CD4-positive, alpha-beta T cell treated with Interleukin-6 for 4 hours (primary cell): ENCODE measurements at regions not wholly inside any gene's neighbourhood (a gene's known extent, or its start where the extent isn't known, plus 50 kb on each side); places are given as distances from the start of the nearest gene placed in this dataset.

Source experiments
- DNase-seq: peaks from one replicate; pipeline ENCODE4 v3.0.0-alpha.2; 2020; ENCODE audit warnings: mixed read lengths

- no peak for DNase-seq
Observed at GRCh38 chr21:28447462-28447861, 545.2 kb downstream of the LTN1 start.

GRCh38 chr21:28445141-28445830 lies 547.4 kb downstream of the LTN1 start:
- DNase-seq = no peak

- DNase-seq = no peak
Observed at GRCh38 chr21:28444557-28444956, 548.1 kb downstream of the LTN1 start.

- no peak for DNase-seq
Observed at GRCh38 chr21:28444111-28444510, 548.6 kb downstream of the LTN1 start.

- DNase-seq = no peak
Observed at GRCh38 chr21:28442624-28443023, 550.1 kb downstream of the LTN1 start.

GRCh38 chr21:28442085-28442484 lies 550.6 kb downstream of the LTN1 start:
- no peak for DNase-seq

GRCh38 chr21:28439788-28440187 lies 552.9 kb downstream of the LTN1 start:
- no peak for DNase-seq

- DNase-seq = no peak
Observed at GRCh38 chr21:28439251-28439650, 553.4 kb downstream of the LTN1 start.

- no peak for DNase-seq
Observed at GRCh38 chr21:28437061-28437460, 555.6 kb downstream of the LTN1 start.

- no peak for DNase-seq
Observed at GRCh38 chr21:28436286-28436932, 556.3 kb downstream of the LTN1 start.

GRCh38 chr21:28431527-28432200 lies 561.0 kb downstream of the LTN1 start:
- no peak for DNase-seq

GRCh38 chr21:28431022-28431421 lies 561.7 kb downstream of the LTN1 start:
- DNase-seq = no peak

GRCh38 chr21:28429161-28429560 lies 563.5 kb downstream of the LTN1 start:
- DNase-seq = no peak

- DNase-seq = no peak
Observed at GRCh38 chr21:28427394-28428022, 565.2 kb downstream of the LTN1 start.

GRCh38 chr21:28426545-28426944 lies 566.1 kb downstream of the LTN1 start:
- DNase-seq = no peak

- DNase-seq = no peak
Observed at GRCh38 chr21:28423521-28424190, 569.0 kb downstream of the LTN1 start.

GRCh38 chr21:28421716-28422524 lies 570.8 kb downstream of the LTN1 start:
- DNase-seq = no peak

- no peak for DNase-seq
Observed at GRCh38 chr21:28419811-28420210, 572.9 kb downstream of the LTN1 start.

- DNase-seq = no peak
Observed at GRCh38 chr21:28418726-28419514, 573.8 kb downstream of the LTN1 start.

GRCh38 chr21:28410256-28410655 lies 582.4 kb downstream of the LTN1 start:
- no peak for DNase-seq

- no peak for DNase-seq
Observed at GRCh38 chr21:28402616-28402989, 590.1 kb downstream of the LTN1 start.
